HL-60 (cell line): ENCODE measurements at regions not wholly inside any gene's neighbourhood (a gene's known extent, or its start where the extent isn't known, plus 50 kb on each side); places are given as distances from the start of the nearest gene placed in this dataset.

Experiments
- DNase-seq, 2 experiments: peaks; one replicate each; pipeline ENCODE4 v3.0.0-alpha.2; 2010 to 2020; ENCODE audit warnings: low read depth in 1 of 2, low spot score in 1 of 2
- H3K27ac ChIP-seq: fragments of 250-450 bp; sonication (Bioruptor Pico); replicated peaks from 2 replicates; pipeline ENCODE4 v1.5.1; 2020; ENCODE audit warnings: mild to moderate bottlenecking, moderate library complexity
- H3K27me3 ChIP-seq: fragments of 250-450 bp; sonication (Bioruptor Pico); 2 replicates; pipeline ENCODE4 v1.5.1; 2021; ENCODE audit warnings: mild to moderate bottlenecking, moderate library complexity; ENCODE audit not compliant: insufficient read depth, poor library complexity, severe bottlenecking
- H3K4me3 ChIP-seq: replicated peaks from 2 replicates; pipeline ENCODE4 v1.5.1; 2011; ENCODE audit warnings: mild to moderate bottlenecking, control low read depth, low read length; ENCODE audit not compliant: insufficient read depth
- CTCF ChIP-seq: IDR thresholded peaks from one replicate; pipeline ENCODE4 v1.5.1; 2011; ENCODE audit warnings: low read length, control low read depth, inconsistent platforms; ENCODE audit not compliant: insufficient read depth
- GABPA ChIP-seq: IDR thresholded peaks from 2 replicates; pipeline ENCODE4 v1.6.1; 2012; ENCODE audit warnings: low read depth
- POLR2AphosphoS5 ChIP-seq: IDR thresholded peaks from 2 replicates; pipeline ENCODE4 v1.6.1; 2012; ENCODE audit warnings: low read depth
- REST ChIP-seq: IDR thresholded peaks from 2 replicates; pipeline ENCODE4 v1.6.1; 2012; ENCODE audit warnings: low read depth; ENCODE audit not compliant: insufficient replicate concordance
- SPI1 ChIP-seq: IDR thresholded peaks from 2 replicates; pipeline ENCODE4 v1.6.1; 2012; ENCODE audit warnings: low read depth, mild to moderate bottlenecking, borderline replicate concordance

- Histone ChIP-seq H3K27ac (peak overlapping the region; percentile 48), H3K4me3 (no peak overlapping the region), H3K27me3 (no peaks in the 10 kb centered on the region)
- no peak; the same call in 1 of the 2 replicates for TF ChIP-seq SPI1
- TF ChIP-seq GABPA = no peak
- no peak for TF ChIP-seq REST
- no peak for TF ChIP-seq POLR2AphosphoS5
- no peak for TF ChIP-seq CTCF
- peak; percentile 12 to 21 for DNase-seq
Measured at GRCh38 chr12:19761463-19761862, 322.2 kb downstream of the AEBP2 start.

- TF ChIP-seq CTCF = no peak
- TF ChIP-seq SPI1 = no peak
- no peak for TF ChIP-seq GABPA
- TF ChIP-seq POLR2AphosphoS5 = no peak
- no peak for TF ChIP-seq REST
- DNase-seq = no peak
- Histone ChIP-seq H3K27ac (no peak overlapping the region), H3K4me3 (no peak overlapping the region), H3K27me3 (no peaks in the 10 kb centered on the region)
Measured at GRCh38 chr12:19763488-19763887, 324.2 kb downstream of the AEBP2 start.

GRCh38 chr12:19764408-19764807 lies 325.1 kb downstream of the AEBP2 start:
- no peaks in the 10 kb centered on the region for H3K27me3 ChIP-seq
- DNase-seq = no peak

More at GRCh38 chr12:19764408-19764807, 325.1 kb downstream of the AEBP2 start:
- Histone ChIP-seq H3K4me3 (no peak overlapping the region), H3K27ac (no peak overlapping the region)
- TF ChIP-seq REST = no peak
- no peak for TF ChIP-seq POLR2AphosphoS5
